ACC112 (cell line): ENCODE measurements at regions not wholly inside any gene's neighbourhood (a gene's known extent, or its start where the extent isn't known, plus 50 kb on each side); places are given as distances from the start of the nearest gene placed in this dataset.

Experiments
- H2AFZ ChIP-seq: fragments of 200-600 bp; sonication (generic); one replicate; pipeline ENCODE4 v1.6.0; 2017; ENCODE audit warnings: antibody characterized with exemption, low read length; ENCODE audit not compliant: unreplicated experiment
- H3K27ac ChIP-seq: fragments of 200-600 bp; sonication (generic); 2 replicates; pipeline ENCODE4 v1.5.1; 2014; ENCODE audit warnings: low read depth, mild to moderate bottlenecking, antibody characterized with exemption, low read length, moderate library complexity
- H3K27me3 ChIP-seq: fragments of 200-600 bp; sonication (generic); 2 replicates; pipeline ENCODE4 v1.6.1; 2014; ENCODE audit warnings: mild to moderate bottlenecking, antibody characterized with exemption, low read length, moderate library complexity, mixed read lengths; ENCODE audit not compliant: insufficient read depth
- H3K36me3 ChIP-seq: fragments of 200-600 bp; sonication (generic); 2 replicates; pipeline ENCODE4 v1.6.1; 2016; ENCODE audit warnings: mild to moderate bottlenecking, antibody characterized with exemption, low read length, moderate library complexity, mixed read lengths; ENCODE audit not compliant: insufficient read depth
- H3K4me1 ChIP-seq: fragments of 200-600 bp; sonication (generic); one replicate; pipeline ENCODE4 v1.6.1; 2016; ENCODE audit warnings: low read length, mixed read lengths; ENCODE audit not compliant: insufficient read depth, unreplicated experiment, control insufficient read depth
- H3K4me3 ChIP-seq: fragments of 200-600 bp; sonication (generic); 2 replicates; pipeline ENCODE4 v1.5.1; 2014; ENCODE audit warnings: mild to moderate bottlenecking, low read depth, low read length
- H3K79me2 ChIP-seq: fragments of 200-600 bp; sonication (generic); one replicate; pipeline ENCODE4 v1.6.0; 2016; ENCODE audit warnings: low read length; ENCODE audit not compliant: control insufficient read depth, unreplicated experiment, insufficient read depth

GRCh38 chr9:28671000-28671399 is 1097.7 kb upstream of the C9orf72 start:
- Histone ChIP-seq H3K4me3 (no peak overlapping the region), H3K27ac (no peak overlapping the region), H3K4me1 (no peaks in the 10 kb centered on the region)

GRCh38 chr9:28678097-28678496 is 1104.8 kb upstream of the C9orf72 start:
- no peak overlapping the region for H3K4me3 ChIP-seq

More at GRCh38 chr9:28671000-28671399, 1097.7 kb upstream of the C9orf72 start:
- Histone ChIP-seq H3K27me3 (no peaks in the 10 kb centered on the region), H2AFZ (no peak overlapping the region), H3K79me2 (no peaks in the 10 kb centered on the region), H3K36me3 (no peaks in the 10 kb centered on the region)

GRCh38 chr9:28688172-28688571 is 1114.9 kb upstream of the C9orf72 start:
- Histone ChIP-seq H2AFZ (no peak overlapping the region), H3K36me3 (no peaks in the 10 kb centered on the region), H3K4me1 (no peaks in the 10 kb centered on the region), H3K27ac (no peak overlapping the region), H3K27me3 (no peaks in the 10 kb centered on the region), H3K79me2 (no peaks in the 10 kb centered on the region), H3K4me3 (no peak overlapping the region)

More at GRCh38 chr9:28678097-28678496, 1104.8 kb upstream of the C9orf72 start:
- Histone ChIP-seq H3K36me3 (no peaks in the 10 kb centered on the region), H3K79me2 (no peaks in the 10 kb centered on the region), H3K27ac (no peak overlapping the region), H3K4me1 (no peaks in the 10 kb centered on the region), H3K27me3 (no peaks in the 10 kb centered on the region), H2AFZ (no peak overlapping the region)

- Histone ChIP-seq H3K27ac (no peak overlapping the region), H3K79me2 (no peaks in the 10 kb centered on the region), H2AFZ (no peak overlapping the region), H3K27me3 (no peaks in the 10 kb centered on the region), H3K4me1 (no peaks in the 10 kb centered on the region), H3K36me3 (no peaks in the 10 kb centered on the region), H3K4me3 (no peak overlapping the region)
Observed at GRCh38 chr9:28692012-28692411, 1118.7 kb upstream of the C9orf72 start.

GRCh38 chr9:28696960-28697359 is 1123.7 kb upstream of the C9orf72 start:
- H3K36me3 ChIP-seq = no peaks in the 10 kb centered on the region
- no peaks in the 10 kb centered on the region for H3K79me2 ChIP-seq
- H2AFZ ChIP-seq = no peak overlapping the region
- H3K4me3 ChIP-seq = no peak overlapping the region
- no peaks in the 10 kb centered on the region for H3K4me1 ChIP-seq
- H3K27ac ChIP-seq = no peak overlapping the region
- H3K27me3 ChIP-seq = no peaks in the 10 kb centered on the region

GRCh38 chr9:28699632-28700031 is 1126.4 kb upstream of the C9orf72 start:
- no peak overlapping the region for H2AFZ ChIP-seq
- no peaks in the 10 kb centered on the region for H3K36me3 ChIP-seq

GRCh38 chr9:28707616-28708015 is 1134.3 kb upstream of the C9orf72 start:
- H3K27me3 ChIP-seq = no peaks in the 10 kb centered on the region
- no peak overlapping the region for H3K27ac ChIP-seq
- no peak overlapping the region for H3K4me3 ChIP-seq
- no peaks in the 10 kb centered on the region for H3K36me3 ChIP-seq
- no peaks in the 10 kb centered on the region for H3K79me2 ChIP-seq
- H3K4me1 ChIP-seq = no peaks in the 10 kb centered on the region
- H2AFZ ChIP-seq = no peak overlapping the region

More at GRCh38 chr9:28699632-28700031, 1126.4 kb upstream of the C9orf72 start:
- no peaks in the 10 kb centered on the region for H3K79me2 ChIP-seq
- H3K27me3 ChIP-seq = no peaks in the 10 kb centered on the region
- no peak overlapping the region for H3K27ac ChIP-seq
- no peaks in the 10 kb centered on the region for H3K4me1 ChIP-seq
- no peak overlapping the region for H3K4me3 ChIP-seq

GRCh38 chr9:28714188-28714587 is 1140.9 kb upstream of the C9orf72 start:
- H2AFZ ChIP-seq = no peak overlapping the region
- no peaks in the 10 kb centered on the region for H3K27me3 ChIP-seq
- H3K36me3 ChIP-seq = no peaks in the 10 kb centered on the region
- H3K27ac ChIP-seq = no peak overlapping the region
- no peaks in the 10 kb centered on the region for H3K4me1 ChIP-seq
- H3K79me2 ChIP-seq = no peaks in the 10 kb centered on the region
- no peak overlapping the region for H3K4me3 ChIP-seq

- H3K79me2 ChIP-seq = no peaks in the 10 kb centered on the region
- no peak overlapping the region for H2AFZ ChIP-seq
- no peaks in the 10 kb centered on the region for H3K36me3 ChIP-seq
- H3K27ac ChIP-seq = no peak overlapping the region
- no peak overlapping the region for H3K4me3 ChIP-seq
- H3K4me1 ChIP-seq = no peaks in the 10 kb centered on the region
- H3K27me3 ChIP-seq = no peaks in the 10 kb centered on the region
Observed at GRCh38 chr9:28718226-28718625, 1144.9 kb upstream of the C9orf72 start.

- no peaks in the 10 kb centered on the region for H3K4me1 ChIP-seq
- no peaks in the 10 kb centered on the region for H3K79me2 ChIP-seq
- no peaks in the 10 kb centered on the region for H3K27me3 ChIP-seq
- H3K4me3 ChIP-seq = no peak overlapping the region
- no peak overlapping the region for H2AFZ ChIP-seq
- no peaks in the 10 kb centered on the region for H3K36me3 ChIP-seq
- H3K27ac ChIP-seq = no peak overlapping the region
Observed at GRCh38 chr9:28720746-28721145, 1147.5 kb upstream of the C9orf72 start.

GRCh38 chr9:28730111-28730510 is 1156.8 kb upstream of the C9orf72 start:
- H3K79me2 ChIP-seq = no peaks in the 10 kb centered on the region
- H2AFZ ChIP-seq = no peak overlapping the region
- no peaks in the 10 kb centered on the region for H3K36me3 ChIP-seq
- no peak overlapping the region for H3K4me3 ChIP-seq
- H3K4me1 ChIP-seq = no peaks in the 10 kb centered on the region
- H3K27me3 ChIP-seq = no peaks in the 10 kb centered on the region
- no peak overlapping the region for H3K27ac ChIP-seq
